ENCODE measurements at regions not wholly inside any gene's neighbourhood (a gene's known extent, or its start where the extent isn't known, plus 50 kb on each side); places are given as distances from the start of the nearest gene placed in this dataset.

DNA sequence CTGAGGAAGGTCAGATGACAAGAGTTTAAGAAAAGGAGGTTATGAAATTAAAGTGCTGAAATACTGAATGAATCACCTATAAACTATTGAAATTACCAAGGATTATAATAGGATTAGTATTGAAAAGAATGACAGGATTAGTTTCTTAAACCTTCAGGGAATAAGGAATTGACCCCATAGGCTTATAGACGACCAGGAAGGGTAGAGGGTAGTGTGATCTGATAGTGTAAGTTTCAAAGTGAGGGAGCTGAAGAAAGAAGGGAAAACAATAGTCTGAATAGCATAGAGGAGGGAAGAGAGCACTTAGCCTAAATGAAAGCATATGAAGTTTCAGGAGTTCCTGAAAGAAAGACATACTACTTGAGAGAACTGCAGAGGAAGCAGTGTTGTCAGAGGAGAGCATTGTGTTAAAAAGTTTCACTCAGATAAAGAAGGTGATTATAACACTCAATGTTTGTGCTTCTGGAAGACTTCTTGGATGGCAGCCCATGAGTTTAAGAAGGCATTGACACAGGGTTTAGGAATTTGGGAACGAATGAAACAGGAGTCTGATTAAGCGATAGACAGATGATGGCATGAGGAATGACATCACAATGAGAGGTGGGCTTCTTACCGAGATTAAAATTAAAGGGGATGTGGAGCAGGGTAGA is 557.9 kb upstream of the GRAMD2B start:
- Histone ChIP-seq H3K27ac (ENCODE audit: low read depth in 1 of 2, low read length in 2 of 2) (no peak overlapping the region), H3K9me3 (ENCODE audit: control insufficient read depth in 4 of 4, low read length in 3 of 4) (no peaks in the 10 kb centered on the region), H3K4me3 (ENCODE audit: low read depth in 1 of 3, low read length in 3 of 3) (no peak overlapping the region), H3K9ac (ENCODE audit: low read depth in 1 of 2, low read length in 2 of 2) (no peak overlapping the region), H3K27me3 (ENCODE audit: control insufficient read depth in 4 of 4, insufficient read depth in 4 of 4, low read length in 3 of 4) (no peaks in the 10 kb centered on the region), H3K36me3 (ENCODE audit: control insufficient read depth in 4 of 4, insufficient read depth in 3 of 4, low read depth in 1 of 4, low read length in 3 of 4) (no peaks in the 10 kb centered on the region), H3K4me1 (ENCODE audit: control insufficient read depth in 4 of 4, insufficient read depth in 4 of 4, low read length in 3 of 4) (no peaks in the 10 kb centered on the region)
- WGBS: 33% methylated on average over 4 of the region's 4 CpGs
- no peak for DNase-seq (ENCODE audit: low spot score)
- TF ChIP-seq MAX (IDR thresholded peaks at IDR 0.05) (no peak), JUND (IDR thresholded peaks at IDR 0.05) (no peak), SP1 (IDR thresholded peaks at IDR 0.05) (no peak), ATF3 (IDR thresholded peaks at IDR 0.05) (no peak), FOXA2 (IDR thresholded peaks at IDR 0.05) (no peak), EGR1 (IDR thresholded peaks at IDR 0.05; ENCODE audit: low read depth in 2 of 2) (no peak), TAF1 (conservative IDR thresholded peaks at IDR 0.05) (no peak), NR2F2 (IDR thresholded peaks at IDR 0.05) (no peak), HNF4A (conservative IDR thresholded peaks at IDR 0.05) (no peak), FOXA1 (IDR thresholded peaks at IDR 0.05) (no peak)
- TF ChIP-seq, protein P1, sequence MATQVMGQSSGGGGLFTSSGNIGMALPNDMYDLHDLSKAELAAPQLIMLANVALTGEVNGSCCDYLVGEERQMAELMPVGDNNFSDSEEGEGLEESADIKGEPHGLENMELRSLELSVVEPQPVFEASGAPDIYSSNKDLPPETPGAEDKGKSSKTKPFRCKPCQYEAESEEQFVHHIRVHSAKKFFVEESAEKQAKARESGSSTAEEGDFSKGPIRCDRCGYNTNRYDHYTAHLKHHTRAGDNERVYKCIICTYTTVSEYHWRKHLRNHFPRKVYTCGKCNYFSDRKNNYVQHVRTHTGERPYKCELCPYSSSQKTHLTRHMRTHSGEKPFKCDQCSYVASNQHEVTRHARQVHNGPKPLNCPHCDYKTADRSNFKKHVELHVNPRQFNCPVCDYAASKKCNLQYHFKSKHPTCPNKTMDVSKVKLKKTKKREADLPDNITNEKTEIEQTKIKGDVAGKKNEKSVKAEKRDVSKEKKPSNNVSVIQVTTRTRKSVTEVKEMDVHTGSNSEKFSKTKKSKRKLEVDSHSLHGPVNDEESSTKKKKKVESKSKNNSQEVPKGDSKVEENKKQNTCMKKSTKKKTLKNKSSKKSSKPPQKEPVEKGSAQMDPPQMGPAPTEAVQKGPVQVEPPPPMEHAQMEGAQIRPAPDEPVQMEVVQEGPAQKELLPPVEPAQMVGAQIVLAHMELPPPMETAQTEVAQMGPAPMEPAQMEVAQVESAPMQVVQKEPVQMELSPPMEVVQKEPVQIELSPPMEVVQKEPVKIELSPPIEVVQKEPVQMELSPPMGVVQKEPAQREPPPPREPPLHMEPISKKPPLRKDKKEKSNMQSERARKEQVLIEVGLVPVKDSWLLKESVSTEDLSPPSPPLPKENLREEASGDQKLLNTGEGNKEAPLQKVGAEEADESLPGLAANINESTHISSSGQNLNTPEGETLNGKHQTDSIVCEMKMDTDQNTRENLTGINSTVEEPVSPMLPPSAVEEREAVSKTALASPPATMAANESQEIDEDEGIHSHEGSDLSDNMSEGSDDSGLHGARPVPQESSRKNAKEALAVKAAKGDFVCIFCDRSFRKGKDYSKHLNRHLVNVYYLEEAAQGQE (IDR thresholded peaks at IDR 0.05): no peak
- TF ChIP-seq, protein P2, sequence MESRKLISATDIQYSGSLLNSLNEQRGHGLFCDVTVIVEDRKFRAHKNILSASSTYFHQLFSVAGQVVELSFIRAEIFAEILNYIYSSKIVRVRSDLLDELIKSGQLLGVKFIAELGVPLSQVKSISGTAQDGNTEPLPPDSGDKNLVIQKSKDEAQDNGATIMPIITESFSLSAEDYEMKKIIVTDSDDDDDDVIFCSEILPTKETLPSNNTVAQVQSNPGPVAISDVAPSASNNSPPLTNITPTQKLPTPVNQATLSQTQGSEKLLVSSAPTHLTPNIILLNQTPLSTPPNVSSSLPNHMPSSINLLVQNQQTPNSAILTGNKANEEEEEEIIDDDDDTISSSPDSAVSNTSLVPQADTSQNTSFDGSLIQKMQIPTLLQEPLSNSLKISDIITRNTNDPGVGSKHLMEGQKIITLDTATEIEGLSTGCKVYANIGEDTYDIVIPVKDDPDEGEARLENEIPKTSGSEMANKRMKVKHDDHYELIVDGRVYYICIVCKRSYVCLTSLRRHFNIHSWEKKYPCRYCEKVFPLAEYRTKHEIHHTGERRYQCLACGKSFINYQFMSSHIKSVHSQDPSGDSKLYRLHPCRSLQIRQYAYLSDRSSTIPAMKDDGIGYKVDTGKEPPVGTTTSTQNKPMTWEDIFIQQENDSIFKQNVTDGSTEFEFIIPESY (IDR thresholded peaks at IDR 0.05): no peak
- TF ChIP-seq, protein P3, sequence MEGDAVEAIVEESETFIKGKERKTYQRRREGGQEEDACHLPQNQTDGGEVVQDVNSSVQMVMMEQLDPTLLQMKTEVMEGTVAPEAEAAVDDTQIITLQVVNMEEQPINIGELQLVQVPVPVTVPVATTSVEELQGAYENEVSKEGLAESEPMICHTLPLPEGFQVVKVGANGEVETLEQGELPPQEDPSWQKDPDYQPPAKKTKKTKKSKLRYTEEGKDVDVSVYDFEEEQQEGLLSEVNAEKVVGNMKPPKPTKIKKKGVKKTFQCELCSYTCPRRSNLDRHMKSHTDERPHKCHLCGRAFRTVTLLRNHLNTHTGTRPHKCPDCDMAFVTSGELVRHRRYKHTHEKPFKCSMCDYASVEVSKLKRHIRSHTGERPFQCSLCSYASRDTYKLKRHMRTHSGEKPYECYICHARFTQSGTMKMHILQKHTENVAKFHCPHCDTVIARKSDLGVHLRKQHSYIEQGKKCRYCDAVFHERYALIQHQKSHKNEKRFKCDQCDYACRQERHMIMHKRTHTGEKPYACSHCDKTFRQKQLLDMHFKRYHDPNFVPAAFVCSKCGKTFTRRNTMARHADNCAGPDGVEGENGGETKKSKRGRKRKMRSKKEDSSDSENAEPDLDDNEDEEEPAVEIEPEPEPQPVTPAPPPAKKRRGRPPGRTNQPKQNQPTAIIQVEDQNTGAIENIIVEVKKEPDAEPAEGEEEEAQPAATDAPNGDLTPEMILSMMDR (IDR thresholded peaks at IDR 0.05; ENCODE audit: low read depth, low read length, missing input control): no peak

DNA sequence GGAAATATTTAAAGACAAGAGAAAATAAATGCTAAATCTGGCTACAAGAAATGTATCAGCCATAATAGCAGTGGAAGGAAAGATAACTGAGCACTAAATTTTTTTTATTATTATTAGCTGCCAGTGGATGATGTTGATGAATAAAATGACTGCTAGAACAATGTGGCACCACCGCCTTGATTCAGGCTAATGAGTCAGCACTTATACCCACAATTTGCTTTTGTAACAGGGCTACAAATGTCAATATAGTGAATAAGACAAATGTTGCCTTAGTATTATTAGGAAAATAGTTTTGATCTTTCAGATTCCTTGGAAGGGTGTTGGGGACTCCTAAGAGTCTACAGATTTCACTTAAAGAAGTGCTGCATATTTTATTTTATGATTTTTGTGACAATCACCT is 555.2 kb upstream of the GRAMD2B start:
- WGBS: 86% methylated on average over 1 of the region's 1 CpG
- H3K27ac ChIP-seq (ENCODE audit: low read depth in 1 of 2, low read length in 2 of 2): no peak overlapping the region
- TF ChIP-seq, protein P1 (IDR thresholded peaks at IDR 0.05): no peak
- TF ChIP-seq RAD21 (IDR thresholded peaks at IDR 0.05) (no peak), RXRA (IDR thresholded peaks at IDR 0.05) (no peak), ATF3 (IDR thresholded peaks at IDR 0.05) (no peak), MAX (IDR thresholded peaks at IDR 0.05) (no peak), SP1 (IDR thresholded peaks at IDR 0.05) (no peak), YY1 (IDR thresholded peaks at IDR 0.05) (no peak), HNF4A (conservative IDR thresholded peaks at IDR 0.05) (no peak), JUND (IDR thresholded peaks at IDR 0.05) (no peak), TAF1 (conservative IDR thresholded peaks at IDR 0.05) (no peak), NR2F2 (IDR thresholded peaks at IDR 0.05) (no peak)
- TF ChIP-seq, protein P2 (IDR thresholded peaks at IDR 0.05): no peak

More for the DNA sequence above, 555.2 kb upstream of the GRAMD2B start:
- Histone ChIP-seq H3K27me3 (ENCODE audit: control insufficient read depth in 4 of 4, insufficient read depth in 4 of 4, low read length in 3 of 4) (no peaks in the 10 kb centered on the region), H3K4me1 (ENCODE audit: control insufficient read depth in 4 of 4, insufficient read depth in 4 of 4, low read length in 3 of 4) (no peaks in the 10 kb centered on the region), H3K36me3 (ENCODE audit: control insufficient read depth in 4 of 4, insufficient read depth in 3 of 4, low read depth in 1 of 4, low read length in 3 of 4) (no peaks in the 10 kb centered on the region), H3K9me3 (ENCODE audit: control insufficient read depth in 4 of 4, low read length in 3 of 4) (no peaks in the 10 kb centered on the region), H3K4me3 (ENCODE audit: low read depth in 1 of 3, low read length in 3 of 3) (no peak overlapping the region), H3K9ac (ENCODE audit: low read depth in 1 of 2, low read length in 2 of 2) (no peak overlapping the region)
- DNase-seq (ENCODE audit: low spot score): no peak

Measured in liver (tissue), 8 donors.